OCI-LY7 (cell line): ENCODE measurements at regions not wholly inside any gene's neighbourhood (a gene's known extent, or its start where the extent isn't known, plus 50 kb on each side); places are given as distances from the start of the nearest gene placed in this dataset.

Experiments used
- BruUV-seq: library from RNA; stranded (reverse); fragments of 400-500 nt; replicated peaks from 2 replicates; lab custom pipeline; 2021; lab: Mats Ljungman, UMichigan
- CTCF ChIA-PET: fragments of 300-600 bp; sonication (Branson Sonifier 250); formaldehyde crosslinking; loops from one replicate; lab custom pipeline; 2022; ENCODE audit warnings: antibody characterized with exemption; ENCODE audit not compliant: unreplicated experiment; lab: Charles Lee
- POLR2A ChIA-PET: fragments of 300-600 bp; sonication (Branson Sonifier 250); formaldehyde crosslinking; loops from one replicate; lab custom pipeline; 2022; ENCODE audit warnings: antibody characterized with exemption; lab: Charles Lee
- DNase-seq: peaks from one replicate; pipeline ENCODE4 v3.0.0-alpha.2; 2015; ENCODE audit warnings: low spot score
- H2AFZ ChIP-seq: fragments of 200-600 bp; sonication (generic), shearing (Covaris generic); 2 replicates; pipeline ENCODE4 v1.6.1; 2014; ENCODE audit warnings: mild to moderate bottlenecking, antibody characterized with exemption, low read length, moderate library complexity
- H3K27ac ChIP-seq: fragments of 200-600 bp; sonication (generic); 2 replicates; pipeline ENCODE4 v1.5.1; 2014; ENCODE audit warnings: mixed run types, low read depth, mild to moderate bottlenecking, moderate library complexity, low read length, inconsistent platforms; ENCODE audit not compliant: poor library complexity, severe bottlenecking
- H3K36me3 ChIP-seq: fragments of 200-600 bp; sonication (generic); 2 replicates; pipeline ENCODE4 v1.6.1; 2014; ENCODE audit warnings: mild to moderate bottlenecking, antibody characterized with exemption, low read length, moderate library complexity, mixed read lengths; ENCODE audit not compliant: insufficient read depth
- H3K4me1 ChIP-seq: fragments of 200-600 bp; sonication (generic); 2 replicates; pipeline ENCODE4 v1.5.1; 2014; ENCODE audit warnings: mild to moderate bottlenecking, low read length; ENCODE audit not compliant: insufficient read depth, poor library complexity, severe bottlenecking
- H3K4me2 ChIP-seq: fragments of 200-600 bp; sonication (generic); 2 replicates; pipeline ENCODE4 v1.6.1; 2014; ENCODE audit warnings: mild to moderate bottlenecking, low read length
- H3K4me3 ChIP-seq: fragments of 200-600 bp; sonication (generic); 2 replicates; pipeline ENCODE4 v1.5.1; 2014; ENCODE audit warnings: mild to moderate bottlenecking, low read depth, low read length; ENCODE audit not compliant: poor library complexity, severe bottlenecking
- H3K79me2 ChIP-seq: fragments of 200-600 bp; sonication (generic); 2 replicates; pipeline ENCODE4 v1.6.1; 2016; ENCODE audit warnings: low read depth, mild to moderate bottlenecking, low read length, moderate library complexity, mixed read lengths; ENCODE audit not compliant: insufficient read depth
- H3K9me2 ChIP-seq: fragments of 200-600 bp; sonication (generic); 2 replicates; pipeline ENCODE4 v1.6.1; 2016; ENCODE audit warnings: mild to moderate bottlenecking, low read length, mixed read lengths; ENCODE audit not compliant: insufficient read depth
- H3K9me3 ChIP-seq: fragments of 200-600 bp; sonication (generic); 2 replicates; pipeline ENCODE4 v1.6.1; 2014; ENCODE audit warnings: mild to moderate bottlenecking, mixed run types, low read length, mixed read lengths
- H4K20me1 ChIP-seq: fragments of 200-600 bp; sonication (generic); 2 replicates; pipeline ENCODE4 v1.6.1; 2014; ENCODE audit warnings: mild to moderate bottlenecking, antibody characterized with exemption, low read length, moderate library complexity, mixed read lengths; ENCODE audit not compliant: insufficient read depth
- EZH2phosphoT487 ChIP-seq: fragments of 200-600 bp; sonication (generic); IDR thresholded peaks from 2 replicates; pipeline ENCODE4 v1.6.1; 2018; ENCODE audit warnings: low read depth, borderline replicate concordance, mild to moderate bottlenecking, mixed run types, antibody characterized with exemption, low read length, moderate library complexity, mixed read lengths
- intact Hi-C: fragments of 100-400 bp; cut with micrococcal nuclease; formaldehyde crosslinking; loops from one replicate; pipeline ENCODE4 v1.10.0; 2022; ENCODE audit not compliant: unreplicated experiment
- TF ChIP-seq, protein P1 (sequence below): fragments of 200-600 bp; sonication (generic); conservative IDR thresholded peaks from 2 replicates; pipeline ENCODE4 v1.5.1; 2014; ENCODE audit warnings: mild to moderate bottlenecking, antibody characterized with exemption, low read length, moderate library complexity, mixed read lengths

DNA sequence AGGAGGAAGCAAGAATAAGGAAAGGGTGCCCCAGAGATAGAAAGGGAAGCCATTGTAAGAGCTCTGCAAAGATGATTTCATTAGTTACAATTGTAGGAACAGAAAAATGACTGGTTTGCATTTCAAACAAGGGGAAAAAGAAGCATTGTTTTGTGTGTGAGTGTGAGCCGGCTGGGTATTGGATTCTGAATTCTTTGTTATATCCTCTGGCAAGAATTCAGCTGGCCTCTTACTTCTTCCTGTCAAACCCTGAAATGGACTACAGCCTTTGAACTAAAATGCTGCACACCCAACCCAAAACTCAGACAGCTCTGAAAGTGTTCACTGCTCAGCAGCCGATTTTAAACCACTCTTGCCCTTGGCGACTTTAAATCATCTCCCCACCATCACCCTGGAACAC is 461.3 kb downstream of the PMP22 start:
- Histone ChIP-seq H3K4me2 (no peak overlapping the region), H3K9me3 (no peaks in the 10 kb centered on the region), H3K27ac (no peak overlapping the region), H3K9me2 (0 out of 2 replicates have a peak, but pooled peaks cover 3% of the 10 kb centered on the region), H3K36me3 (no peaks in the 10 kb centered on the region), H3K4me3 (no peak overlapping the region), H4K20me1 (no peaks in the 10 kb centered on the region), H3K4me1 (no peaks in the 10 kb centered on the region), H2AFZ (peak overlapping the region; percentile 57; the same call in 1 of the 2 replicates), H3K79me2 (no peaks in the 10 kb centered on the region)
- no peak for DNase-seq
- BruUV-seq, result no TSS peak
- POLR2A ChIA-PET, result no interaction called here
- CTCF ChIA-PET, result no interaction called here
- TF ChIP-seq, protein P1, sequence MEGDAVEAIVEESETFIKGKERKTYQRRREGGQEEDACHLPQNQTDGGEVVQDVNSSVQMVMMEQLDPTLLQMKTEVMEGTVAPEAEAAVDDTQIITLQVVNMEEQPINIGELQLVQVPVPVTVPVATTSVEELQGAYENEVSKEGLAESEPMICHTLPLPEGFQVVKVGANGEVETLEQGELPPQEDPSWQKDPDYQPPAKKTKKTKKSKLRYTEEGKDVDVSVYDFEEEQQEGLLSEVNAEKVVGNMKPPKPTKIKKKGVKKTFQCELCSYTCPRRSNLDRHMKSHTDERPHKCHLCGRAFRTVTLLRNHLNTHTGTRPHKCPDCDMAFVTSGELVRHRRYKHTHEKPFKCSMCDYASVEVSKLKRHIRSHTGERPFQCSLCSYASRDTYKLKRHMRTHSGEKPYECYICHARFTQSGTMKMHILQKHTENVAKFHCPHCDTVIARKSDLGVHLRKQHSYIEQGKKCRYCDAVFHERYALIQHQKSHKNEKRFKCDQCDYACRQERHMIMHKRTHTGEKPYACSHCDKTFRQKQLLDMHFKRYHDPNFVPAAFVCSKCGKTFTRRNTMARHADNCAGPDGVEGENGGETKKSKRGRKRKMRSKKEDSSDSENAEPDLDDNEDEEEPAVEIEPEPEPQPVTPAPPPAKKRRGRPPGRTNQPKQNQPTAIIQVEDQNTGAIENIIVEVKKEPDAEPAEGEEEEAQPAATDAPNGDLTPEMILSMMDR, result no peak
- TF ChIP-seq EZH2phosphoT487, result no peak
- intact Hi-C loops, result no loop called here

DNA sequence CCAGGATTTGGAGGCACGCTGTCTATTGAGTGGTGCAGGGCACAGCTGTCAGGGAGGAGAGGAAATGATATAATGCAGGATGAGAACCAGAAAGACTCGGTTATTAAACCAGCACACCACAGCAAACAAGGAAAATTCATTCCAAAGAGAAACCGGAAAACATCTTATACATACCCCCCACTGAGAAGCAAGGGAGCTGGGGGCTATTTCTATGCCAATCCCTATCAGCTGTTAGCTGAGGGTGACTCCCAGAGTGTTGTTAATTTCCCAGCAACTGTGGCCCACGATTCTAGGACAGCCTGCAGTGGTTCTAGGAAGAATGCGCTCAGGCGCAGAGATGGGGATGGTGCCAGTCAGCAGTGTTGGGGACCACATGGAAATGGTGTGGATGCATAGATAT is 467.3 kb downstream of the PMP22 start:
- H3K9me3 ChIP-seq, result no peaks in the 10 kb centered on the region
- no peak for DNase-seq
- CTCF ChIA-PET, result no interaction called here

DNA sequence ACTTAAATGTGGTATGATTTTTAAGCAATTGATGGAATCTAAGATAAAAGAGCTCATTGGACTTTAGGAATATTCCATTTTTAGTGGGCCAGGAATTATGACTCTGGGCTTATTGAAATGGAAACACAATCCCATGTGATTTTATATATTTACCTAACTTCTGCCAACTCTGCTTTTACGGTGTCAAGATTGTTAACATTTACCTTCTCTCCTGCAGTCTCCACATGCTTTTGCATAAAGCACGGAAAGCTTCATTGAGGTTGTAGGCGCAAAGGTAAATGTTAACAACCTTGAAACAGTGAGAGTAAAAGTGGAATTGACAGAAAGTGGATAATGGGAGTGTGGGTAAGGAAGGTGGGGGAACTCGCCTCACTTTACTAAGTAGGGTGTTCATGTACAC is 468.1 kb downstream of the PMP22 start:
- intact Hi-C loops, result loop anchor here (10.0 kb wide), 1 partner anchor 492 kb away; the partner anchor contains the start of gene HS3ST3B1
- DNase-seq, result no peak
- CTCF ChIA-PET, result no interaction called here
- POLR2A ChIA-PET, result no interaction called here
- H3K36me3 ChIP-seq, result no peaks in the 10 kb centered on the region
- no TSS peak for BruUV-seq
- H3K27ac ChIP-seq, result no peak overlapping the region
- H3K4me1 ChIP-seq, result peaks cover 24% of the 10 kb centered on the region
- no peaks in the 10 kb centered on the region for H4K20me1 ChIP-seq
- H3K4me2 ChIP-seq, result no peak overlapping the region
- H2AFZ ChIP-seq, result no peak overlapping the region
- TF ChIP-seq EZH2phosphoT487, result no peak
- TF ChIP-seq, protein P1, result no peak
- no peak overlapping the region for H3K4me3 ChIP-seq
- no peaks in the 10 kb centered on the region for H3K9me3 ChIP-seq
- H3K9me2 ChIP-seq, result no peaks in the 10 kb centered on the region
- H3K79me2 ChIP-seq, result no peaks in the 10 kb centered on the region

More for the DNA sequence above, 467.3 kb downstream of the PMP22 start:
- H2AFZ ChIP-seq, result no peak overlapping the region
- no peaks in the 10 kb centered on the region for H3K79me2 ChIP-seq
- intact Hi-C loops, result loop anchor here (10.0 kb wide), 1 partner anchor 493 kb away; the partner anchor contains the start of gene HS3ST3B1
- no peak overlapping the region for H3K27ac ChIP-seq
- no TSS peak for BruUV-seq
- peaks cover 16% of the 10 kb centered on the region for H3K4me1 ChIP-seq
- TF ChIP-seq, protein P1, result no peak
- no peak for TF ChIP-seq EZH2phosphoT487
- no peaks in the 10 kb centered on the region for H3K36me3 ChIP-seq
- H3K9me2 ChIP-seq, result no peaks in the 10 kb centered on the region
- no peak overlapping the region for H3K4me3 ChIP-seq
- H4K20me1 ChIP-seq, result no peaks in the 10 kb centered on the region
- POLR2A ChIA-PET, result no interaction called here
- no peak overlapping the region for H3K4me2 ChIP-seq
